ENCODE measurements at regions not wholly inside any gene's neighbourhood (a gene's known extent, or its start where the extent isn't known, plus 50 kb on each side); places are given as distances from the start of the nearest gene placed in this dataset.

GRCh38 chr6:94454231-94454630 lies 1034.9 kb upstream of the EPHA7 start:
- TF ChIP-seq MIER3 (CRISPR knock-in tag; IDR thresholded peaks at IDR 0.05; ENCODE audit: borderline replicate concordance): no peak
- no peak for TF ChIP-seq POLR2AphosphoS5 (IDR thresholded peaks at IDR 0.05; ENCODE audit: low read depth, low read length)
- no peak for TF ChIP-seq FOXA1 (IDR thresholded peaks at IDR 0.05)
- TF ChIP-seq FOXA1 (CRISPR knock-in tag; IDR thresholded peaks at IDR 0.05): no peak
- TF ChIP-seq ZHX1 (CRISPR knock-in tag; IDR thresholded peaks at IDR 0.05; ENCODE audit: low read depth): no peak
- TF ChIP-seq ZBTB20 (CRISPR knock-in tag; IDR thresholded peaks at IDR 0.05; ENCODE audit: borderline replicate concordance, low read depth): no peak
- TF ChIP-seq RFX3 (CRISPR knock-in tag; IDR thresholded peaks at IDR 0.05): no peak
- TF ChIP-seq SP5 (CRISPR knock-in tag; IDR thresholded peaks at IDR 0.05; ENCODE audit: borderline replicate concordance, low read depth): no peak
- no peak for TF ChIP-seq SALL2 (CRISPR knock-in tag; IDR thresholded peaks at IDR 0.05)
- TF ChIP-seq CTCF (CRISPR knock-in tag; IDR thresholded peaks at IDR 0.05): no peak
- TF ChIP-seq CREB1 (IDR thresholded peaks at IDR 0.05): no peak
- no peak for TF ChIP-seq CREB1 (CRISPR knock-in tag; IDR thresholded peaks at IDR 0.05)
- no peak for TF ChIP-seq SMC3 (IDR thresholded peaks at IDR 0.05; ENCODE audit: low read length)
- TF ChIP-seq EZH2 (conservative IDR thresholded peaks at IDR 0.05; ENCODE audit: low read depth, low read length): no peak

All from HepG2 (cell line).